ENCODE measurements at regions not wholly inside any gene's neighbourhood (a gene's known extent, or its start where the extent isn't known, plus 50 kb on each side); places are given as distances from the start of the nearest gene placed in this dataset.

GRCh38 chr17:71003736-71004135 lies 834.4 kb downstream of the KCNJ2 start:
- Histone ChIP-seq H3K36me3 (ENCODE audit: insufficient read depth) (no peaks in the 10 kb centered on the region), H3K4me1 (ENCODE audit: insufficient read depth) (peaks cover 9% of the 10 kb centered on the region), H3K27ac (ENCODE audit: low read depth) (no peak overlapping the region), H2AFZ (peak overlapping the region; percentile 97), H3K4me2 (peak overlapping the region; percentile 42; the same call in 1 of the 2 replicates), H3K9me2 (ENCODE audit: insufficient read depth) (0 out of 2 replicates have a peak, but pooled peaks cover 5% of the 10 kb centered on the region), H3K27me3 (ENCODE audit: insufficient read depth) (no peaks in the 10 kb centered on the region), H3K4me3 (no peak overlapping the region), H3F3A (replicated peaks; ENCODE audit: low read depth) (no peaks in the 10 kb centered on the region), H3K79me2 (replicated peaks; ENCODE audit: insufficient read depth) (no peaks in the 10 kb centered on the region), H4K20me1 (replicated peaks; ENCODE audit: insufficient read depth) (no peaks in the 10 kb centered on the region)
- H3K27me3 Mint-ChIP-seq (ENCODE audit: insufficient read depth, low read depth, poor library complexity) = no peaks in the 10 kb centered on the region
- H3K27ac Mint-ChIP-seq = no peak overlapping the region
- H3K4me1 Mint-ChIP-seq = peaks cover 14% of the 10 kb centered on the region; the same call in 2 of the 3 replicates
- DNase-seq (ENCODE audit: low spot score) = peak; percentile 64
- TF ChIP-seq REST (IDR thresholded peaks at IDR 0.05; ENCODE audit: unreplicated experiment) (no peak), JUNB (IDR thresholded peaks at IDR 0.05; ENCODE audit: unreplicated experiment) (no peak), ZNF462 (CRISPR knock-in tag; IDR thresholded peaks at IDR 0.05) (no peak), NANOG (IDR thresholded peaks at IDR 0.05; ENCODE audit: borderline replicate concordance) (no peak), EZH2 (IDR thresholded peaks at IDR 0.05; ENCODE audit: low read depth, unreplicated experiment) (no peak)
- no peaks in the 10 kb centered on the region for H3K36me3 Mint-ChIP-seq (ENCODE audit: low read depth)
- H3K4me3 Mint-ChIP-seq = no peak overlapping the region
- peak; percentile 99 for ATAC-seq
- H3K9me3 Mint-ChIP-seq = no peaks in the 10 kb centered on the region

All from GM23338 (cell line).